ENCODE measurements at regions not wholly inside any gene's neighbourhood (a gene's known extent, or its start where the extent isn't known, plus 50 kb on each side); places are given as distances from the start of the nearest gene placed in this dataset.

DNA sequence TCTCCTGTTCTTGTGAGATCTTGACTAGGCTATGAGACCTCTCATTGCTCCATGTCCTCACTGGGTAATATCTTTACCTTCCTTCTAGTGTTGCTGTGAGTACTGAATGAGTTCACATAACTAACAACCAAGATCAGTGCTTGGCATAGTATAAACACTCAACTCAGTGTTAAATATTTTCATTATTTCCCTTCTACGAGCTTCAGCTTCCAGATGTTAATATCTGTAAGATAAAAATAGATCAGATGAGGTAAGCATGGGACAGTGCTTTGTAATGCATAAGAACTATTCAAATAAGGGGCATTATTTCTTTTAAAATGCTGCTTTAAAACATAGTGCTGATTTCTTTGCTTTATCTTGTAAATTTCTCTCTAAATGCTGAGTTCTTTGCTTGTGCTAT, 130.8 kb downstream of the DIPK2A start:
- no peak overlapping the region for H3K27ac Mint-ChIP-seq (ENCODE audit: unreplicated experiment)
- no peaks in the 10 kb centered on the region for H3K36me3 Mint-ChIP-seq (ENCODE audit: unreplicated experiment)
- no peak overlapping the region for H3K4me3 Mint-ChIP-seq (ENCODE audit: unreplicated experiment)
- peaks cover 10% of the 10 kb centered on the region for H3K4me1 Mint-ChIP-seq (ENCODE audit: low read depth, unreplicated experiment)
- peaks cover 3% of the 10 kb centered on the region for H3K9me3 Mint-ChIP-seq (ENCODE audit: unreplicated experiment)
- no peaks in the 10 kb centered on the region for H3K27me3 Mint-ChIP-seq (ENCODE audit: unreplicated experiment)
- no peak for TF ChIP-seq CTCF (IDR thresholded peaks at IDR 0.05; ENCODE audit: partially characterized antibody, unreplicated experiment)
- DNase-seq: no peak

DNA sequence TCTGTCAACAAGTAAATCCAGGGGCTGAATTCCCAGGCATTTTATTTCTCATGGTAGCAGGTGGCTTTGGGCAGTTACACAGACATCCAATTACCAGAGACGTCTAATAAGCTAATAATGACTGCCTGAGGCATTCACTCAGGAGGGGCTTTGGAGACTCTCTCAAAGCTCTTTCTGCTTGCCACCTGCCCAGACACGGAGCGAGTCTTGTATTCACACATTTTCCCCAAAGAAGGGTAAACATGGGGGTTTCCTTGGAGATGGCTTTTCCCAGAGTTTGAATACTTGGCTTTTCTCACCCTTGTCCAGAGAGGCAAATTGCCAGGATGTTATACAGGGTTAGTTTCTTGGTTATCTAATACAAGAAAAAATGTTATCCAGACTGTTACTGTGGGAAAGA, 132.6 kb downstream of the DIPK2A start:
- Mint-ChIP-seq H3K4me3 (ENCODE audit: unreplicated experiment) (no peak overlapping the region), H3K9me3 (ENCODE audit: unreplicated experiment) (peaks cover 3% of the 10 kb centered on the region), H3K27ac (ENCODE audit: unreplicated experiment) (no peak overlapping the region), H3K27me3 (ENCODE audit: unreplicated experiment) (no peaks in the 10 kb centered on the region), H3K36me3 (ENCODE audit: unreplicated experiment) (no peaks in the 10 kb centered on the region), H3K4me1 (ENCODE audit: low read depth, unreplicated experiment) (peaks cover 15% of the 10 kb centered on the region)
- no peak for TF ChIP-seq CTCF (IDR thresholded peaks at IDR 0.05; ENCODE audit: partially characterized antibody, unreplicated experiment)
- DNase-seq: no peak

- TF ChIP-seq CTCF (IDR thresholded peaks at IDR 0.05; ENCODE audit: partially characterized antibody, unreplicated experiment): no peak
- Mint-ChIP-seq H3K27ac (ENCODE audit: unreplicated experiment) (no peak overlapping the region), H3K27me3 (ENCODE audit: unreplicated experiment) (no peaks in the 10 kb centered on the region), H3K4me1 (ENCODE audit: low read depth, unreplicated experiment) (peaks cover 15% of the 10 kb centered on the region), H3K36me3 (ENCODE audit: unreplicated experiment) (no peaks in the 10 kb centered on the region), H3K9me3 (ENCODE audit: unreplicated experiment) (peaks cover 3% of the 10 kb centered on the region), H3K4me3 (ENCODE audit: unreplicated experiment) (no peak overlapping the region)
- DNase-seq: no peak
Measured at GRCh38 chr3:144104679-144105078, 133.1 kb downstream of the DIPK2A start.

- no peak for DNase-seq
- Mint-ChIP-seq H3K4me3 (ENCODE audit: unreplicated experiment) (no peak overlapping the region), H3K27ac (ENCODE audit: unreplicated experiment) (no peak overlapping the region), H3K4me1 (ENCODE audit: low read depth, unreplicated experiment) (peaks cover 18% of the 10 kb centered on the region), H3K36me3 (ENCODE audit: unreplicated experiment) (no peaks in the 10 kb centered on the region), H3K27me3 (ENCODE audit: unreplicated experiment) (no peaks in the 10 kb centered on the region), H3K9me3 (ENCODE audit: unreplicated experiment) (peaks cover under 1% of the 10 kb centered on the region)
- no peak for TF ChIP-seq CTCF (IDR thresholded peaks at IDR 0.05; ENCODE audit: partially characterized antibody, unreplicated experiment)
Measured at GRCh38 chr3:144105542-144105941, 133.9 kb downstream of the DIPK2A start.

GRCh38 chr3:144106970-144107369, 135.3 kb downstream of the DIPK2A start:
- no peak overlapping the region for H3K4me3 Mint-ChIP-seq (ENCODE audit: unreplicated experiment)
- H3K4me1 Mint-ChIP-seq (ENCODE audit: low read depth, unreplicated experiment): peaks cover 18% of the 10 kb centered on the region
- H3K27me3 Mint-ChIP-seq (ENCODE audit: unreplicated experiment): no peaks in the 10 kb centered on the region
- no peak overlapping the region for H3K27ac Mint-ChIP-seq (ENCODE audit: unreplicated experiment)
- no peaks in the 10 kb centered on the region for H3K36me3 Mint-ChIP-seq (ENCODE audit: unreplicated experiment)
- TF ChIP-seq CTCF (IDR thresholded peaks at IDR 0.05; ENCODE audit: partially characterized antibody, unreplicated experiment): no peak
- DNase-seq: no peak
- H3K9me3 Mint-ChIP-seq (ENCODE audit: unreplicated experiment): no peaks in the 10 kb centered on the region

Measured in glutamatergic neuron (in vitro differentiated cells).